ENCODE measurements at regions not wholly inside any gene's neighbourhood (a gene's known extent, or its start where the extent isn't known, plus 50 kb on each side); places are given as distances from the start of the nearest gene placed in this dataset.

DNA sequence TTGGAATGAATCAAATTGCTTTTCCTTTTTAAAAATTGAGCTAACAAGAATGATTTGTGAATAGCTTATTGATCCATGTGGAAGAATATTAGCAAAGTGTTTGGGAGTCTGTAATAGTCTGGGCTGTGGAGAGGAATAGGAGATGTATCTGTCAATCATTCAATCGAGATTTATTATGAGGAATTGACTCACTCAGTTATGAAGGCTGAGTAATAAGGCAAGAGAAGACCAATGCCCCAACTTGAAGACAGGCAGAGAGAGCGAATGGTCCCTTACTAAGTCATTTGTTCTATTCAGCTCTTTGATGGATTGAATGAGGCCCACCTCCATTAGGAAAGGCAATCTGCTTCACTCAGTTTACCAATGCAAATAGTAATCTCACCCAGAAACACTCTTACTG lies 403.0 kb downstream of the CD83 start:
- TF ChIP-seq, protein P1, sequence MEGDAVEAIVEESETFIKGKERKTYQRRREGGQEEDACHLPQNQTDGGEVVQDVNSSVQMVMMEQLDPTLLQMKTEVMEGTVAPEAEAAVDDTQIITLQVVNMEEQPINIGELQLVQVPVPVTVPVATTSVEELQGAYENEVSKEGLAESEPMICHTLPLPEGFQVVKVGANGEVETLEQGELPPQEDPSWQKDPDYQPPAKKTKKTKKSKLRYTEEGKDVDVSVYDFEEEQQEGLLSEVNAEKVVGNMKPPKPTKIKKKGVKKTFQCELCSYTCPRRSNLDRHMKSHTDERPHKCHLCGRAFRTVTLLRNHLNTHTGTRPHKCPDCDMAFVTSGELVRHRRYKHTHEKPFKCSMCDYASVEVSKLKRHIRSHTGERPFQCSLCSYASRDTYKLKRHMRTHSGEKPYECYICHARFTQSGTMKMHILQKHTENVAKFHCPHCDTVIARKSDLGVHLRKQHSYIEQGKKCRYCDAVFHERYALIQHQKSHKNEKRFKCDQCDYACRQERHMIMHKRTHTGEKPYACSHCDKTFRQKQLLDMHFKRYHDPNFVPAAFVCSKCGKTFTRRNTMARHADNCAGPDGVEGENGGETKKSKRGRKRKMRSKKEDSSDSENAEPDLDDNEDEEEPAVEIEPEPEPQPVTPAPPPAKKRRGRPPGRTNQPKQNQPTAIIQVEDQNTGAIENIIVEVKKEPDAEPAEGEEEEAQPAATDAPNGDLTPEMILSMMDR (IDR thresholded peaks at IDR 0.05; ENCODE audit: poor library complexity): no peak
- TF ChIP-seq EZH2phosphoT487 (IDR thresholded peaks at IDR 0.05; ENCODE audit: low read depth, severe bottlenecking, unreplicated experiment): no peak
- TF ChIP-seq EZH2 (IDR thresholded peaks at IDR 0.05; ENCODE audit: borderline replicate concordance): no peak
